ENCODE measurements at regions not wholly inside any gene's neighbourhood (a gene's known extent, or its start where the extent isn't known, plus 50 kb on each side); places are given as distances from the start of the nearest gene placed in this dataset.

- DNase-seq (ENCODE audit: low read depth), result no peak
Observed at GRCh38 chr1:109826930-109827349, 63.2 kb upstream of the EPS8L3 start.

GRCh38 chr1:109826446-109826845, 62.7 kb upstream of the EPS8L3 start:
- no peak for DNase-seq (ENCODE audit: low read depth)

DNA sequence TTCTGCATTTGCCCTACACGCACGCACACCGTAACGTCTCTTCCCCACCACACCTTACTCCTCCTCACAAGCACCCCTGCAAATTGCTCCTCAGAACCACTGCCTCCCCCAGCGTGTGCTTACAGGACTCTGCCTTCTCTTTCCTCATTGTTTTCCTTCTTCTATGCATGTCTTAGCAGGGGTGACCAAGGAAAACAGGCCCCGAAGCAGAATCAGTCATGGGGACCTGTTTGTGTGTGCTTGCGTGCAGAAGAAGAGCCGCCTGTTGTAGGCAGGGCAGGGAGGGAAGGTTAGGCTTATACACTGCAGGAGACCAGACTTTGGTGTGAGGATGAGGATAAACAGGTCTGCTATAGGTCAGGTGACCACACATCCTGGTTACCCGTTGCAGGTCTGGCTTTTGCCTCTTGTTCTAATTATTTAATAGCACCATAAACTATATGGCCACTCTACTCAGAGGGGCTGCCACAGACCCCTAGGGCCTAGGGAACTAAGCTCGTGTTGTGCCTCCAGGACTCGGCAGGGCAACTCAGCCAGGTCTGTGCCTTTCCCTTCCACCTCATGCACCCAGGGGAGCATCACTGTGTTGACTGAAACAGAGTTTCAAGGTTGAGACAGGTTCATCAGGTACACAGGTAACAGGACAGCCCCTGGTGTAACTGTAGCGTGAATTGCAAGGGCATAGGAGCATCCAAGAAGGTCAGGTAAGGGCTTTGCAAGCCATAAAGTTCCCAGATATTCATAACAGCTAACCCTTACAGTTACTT, 60.8 kb upstream of the EPS8L3 start:
- no peak for DNase-seq (ENCODE audit: low read depth)

DNA sequence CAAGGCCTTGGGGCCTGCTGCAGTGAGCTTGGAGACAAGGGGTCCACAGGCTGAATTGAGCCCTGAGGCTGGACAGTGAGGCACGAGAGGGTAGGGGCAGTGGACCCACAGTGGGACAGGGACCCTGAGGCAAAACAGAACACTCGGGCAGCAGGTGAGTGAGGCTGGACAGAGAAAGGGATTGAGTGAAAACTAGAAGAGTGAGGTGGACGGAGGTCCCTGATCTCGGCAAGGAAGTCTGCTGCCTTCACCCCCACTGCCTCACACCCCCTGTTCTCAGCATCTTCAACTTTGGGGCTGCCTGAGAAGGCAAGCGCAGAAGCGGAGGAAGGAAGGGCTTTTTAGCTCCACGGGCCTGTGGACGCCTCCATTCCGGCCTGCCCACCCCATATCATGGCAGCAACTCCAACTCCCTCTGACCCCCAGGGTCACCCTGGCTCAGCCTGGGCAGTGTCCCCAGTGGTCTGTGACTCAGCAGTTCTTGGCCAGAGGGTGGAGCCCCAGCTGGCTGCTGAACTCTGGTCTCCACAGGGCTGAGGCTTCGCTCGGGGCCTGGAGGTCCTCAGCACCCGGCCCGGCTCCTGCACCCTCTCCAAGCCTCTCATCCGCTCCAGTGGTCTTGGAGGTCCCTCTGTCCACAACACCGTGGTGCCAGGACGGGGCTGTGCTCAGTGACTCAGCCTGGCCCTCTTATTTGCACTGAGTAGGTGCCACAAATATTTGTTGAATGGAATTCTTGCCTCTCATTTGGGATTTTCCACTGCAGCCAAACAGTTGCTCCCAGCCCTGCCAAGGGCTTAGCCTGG, 60.0 kb upstream of the EPS8L3 start:
- DNase-seq (ENCODE audit: low read depth), result no peak

- DNase-seq (ENCODE audit: low read depth), result no peak
Observed at GRCh38 chr1:109822749-109823542, 59.2 kb upstream of the EPS8L3 start.

DNA sequence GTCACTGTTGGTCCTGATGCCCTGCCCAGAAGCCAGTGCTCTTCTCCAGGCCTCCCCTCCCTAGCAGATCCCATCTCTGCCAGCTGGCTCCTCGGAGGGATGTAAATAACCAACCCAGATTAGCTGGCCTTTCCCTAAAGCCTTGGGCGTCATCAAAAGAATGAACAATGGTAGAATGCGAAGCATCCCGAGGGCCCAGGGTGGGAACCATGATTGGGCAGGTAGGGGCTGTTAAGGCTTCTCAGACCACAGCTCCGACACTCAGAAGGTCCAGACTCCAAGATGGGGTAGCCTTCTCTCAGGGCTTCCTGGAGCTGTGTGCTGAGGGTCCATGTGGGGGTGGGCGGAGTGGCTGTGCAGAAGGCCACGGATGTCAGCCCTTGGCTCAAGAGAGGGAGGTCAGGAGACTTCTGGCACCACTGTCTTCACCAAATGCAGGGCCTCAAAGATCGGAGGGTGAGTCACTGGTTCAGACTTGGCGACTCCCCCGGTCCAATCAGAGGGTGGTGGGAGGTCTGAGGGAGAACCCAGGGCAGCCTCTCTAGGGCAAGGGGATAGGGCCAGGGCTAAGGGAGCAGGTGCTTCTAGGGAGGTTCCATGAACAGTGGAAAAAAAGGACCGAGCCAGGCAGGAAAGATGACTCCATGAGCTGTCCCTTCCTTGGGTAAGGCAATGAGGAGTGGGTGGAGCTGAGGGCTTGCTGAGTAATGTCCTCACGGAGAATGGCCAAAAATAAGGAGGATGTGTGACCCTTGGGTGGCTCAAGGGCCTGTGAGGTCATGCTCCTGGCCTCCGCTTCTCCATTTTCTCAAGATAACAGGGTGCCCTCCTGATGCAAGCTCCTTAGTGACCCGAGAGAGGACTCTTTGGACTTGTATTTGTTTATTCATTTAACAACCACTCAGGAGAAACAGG, 58.4 kb upstream of the EPS8L3 start:
- DNase-seq (ENCODE audit: low read depth), result no peak

DNA sequence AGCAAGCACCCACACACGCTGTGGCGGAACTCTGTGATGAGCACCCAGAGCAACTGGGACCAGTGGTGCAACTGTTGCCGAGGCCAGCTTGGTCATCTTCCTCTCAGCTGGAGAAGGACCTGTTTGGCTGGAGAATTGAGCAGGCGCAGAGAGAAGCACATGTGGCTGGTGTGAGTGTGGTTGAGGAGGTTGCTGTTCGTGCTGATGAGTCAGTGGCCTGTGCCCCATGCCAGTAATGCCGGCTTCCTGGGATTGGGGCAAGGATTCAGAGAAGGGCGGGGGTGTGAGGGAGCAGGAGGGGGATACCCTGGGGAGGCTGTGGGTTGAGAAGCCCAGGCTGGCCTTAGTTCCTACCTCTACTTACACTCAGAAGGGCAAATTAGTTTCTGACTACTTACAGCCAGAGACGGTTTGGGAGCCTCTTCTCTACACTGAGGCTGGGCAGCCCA, 57.5 kb upstream of the EPS8L3 start:
- DNase-seq (ENCODE audit: low read depth), result peak; percentile 77

DNA sequence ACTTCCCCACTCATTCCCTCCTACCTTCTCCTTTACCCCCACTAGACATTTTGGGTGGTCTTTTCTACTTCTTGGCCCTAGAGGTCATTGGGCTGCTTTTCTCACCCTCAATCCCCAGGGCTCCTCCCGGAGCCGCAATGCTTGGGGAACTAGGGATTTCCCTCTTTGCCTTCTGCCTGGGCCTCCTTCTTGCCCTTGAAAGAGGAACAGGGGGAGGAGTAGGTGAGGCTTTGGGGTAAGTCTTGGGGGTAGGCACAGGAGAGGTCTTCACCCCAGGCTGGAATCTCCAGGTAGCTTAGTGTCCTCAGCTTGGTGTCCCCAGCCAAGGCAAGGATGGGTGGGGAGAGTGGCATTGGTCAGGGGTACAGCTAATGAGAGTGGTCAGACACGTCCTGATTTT, 56.2 kb upstream of the EPS8L3 start:
- DNase-seq (ENCODE audit: low read depth), result no peak

DNA sequence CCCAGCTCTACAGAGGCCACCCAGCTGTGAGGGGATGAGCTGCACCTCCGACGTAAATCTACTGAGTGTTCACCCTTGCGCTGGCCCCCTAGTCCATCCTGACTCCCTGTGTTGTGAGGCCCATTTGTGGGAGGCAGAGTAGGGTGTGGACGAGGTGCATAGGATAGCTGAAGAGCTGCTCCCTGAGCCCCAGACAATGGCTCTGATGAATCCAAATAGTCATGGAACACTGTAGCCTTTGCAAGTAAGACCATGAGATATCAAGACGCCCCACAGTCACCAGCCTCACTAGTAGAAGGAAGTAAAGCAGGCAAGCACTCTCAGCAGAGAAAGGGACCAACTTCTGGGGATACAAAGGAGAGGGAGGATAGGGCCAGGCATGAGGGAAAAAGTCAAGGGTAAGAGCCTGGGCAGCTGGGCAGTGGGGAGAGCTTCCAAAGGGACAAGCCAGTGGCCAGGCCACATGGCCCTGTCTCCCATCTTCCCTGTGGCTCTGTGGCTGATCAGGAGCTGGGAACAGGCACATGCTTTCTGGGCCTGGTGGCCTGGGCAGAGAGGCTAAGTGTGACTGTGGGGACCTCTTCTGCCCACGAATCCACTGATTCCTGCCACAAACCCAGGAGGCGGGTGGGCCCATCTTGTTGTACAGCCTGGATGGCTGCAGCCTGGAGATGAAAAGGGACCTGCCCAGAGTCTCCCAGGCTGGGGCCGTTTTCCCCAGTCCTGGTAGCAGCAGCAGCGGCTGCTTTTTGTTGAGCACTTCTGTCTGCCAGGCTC, 55.5 kb upstream of the EPS8L3 start:
- DNase-seq (ENCODE audit: low read depth), result no peak

- DNase-seq (ENCODE audit: low read depth), result no peak
Observed at GRCh38 chr1:109818271-109818987, 54.7 kb upstream of the EPS8L3 start.

DNA sequence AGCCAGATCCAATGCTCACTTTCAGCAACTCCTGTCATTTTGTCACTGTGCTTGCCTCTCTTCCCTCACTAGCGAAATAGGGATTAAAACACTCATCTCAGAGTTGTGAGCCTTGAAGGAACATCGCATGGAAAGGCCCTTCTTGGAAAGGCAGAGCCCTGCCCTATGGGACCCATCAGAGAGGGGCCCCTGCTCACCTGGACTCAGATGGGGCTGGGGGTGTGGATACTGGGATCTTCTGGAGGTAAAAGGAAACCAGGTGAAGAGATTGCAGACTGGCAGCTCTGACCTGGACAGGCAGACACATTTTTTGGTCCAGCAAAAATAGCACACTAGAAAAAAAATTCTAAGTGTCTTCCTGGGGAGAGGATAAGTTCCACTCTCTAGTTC, 54.2 kb upstream of the EPS8L3 start:
- no peak for DNase-seq (ENCODE audit: low read depth)

GRCh38 chr1:109816975-109817535, 53.3 kb upstream of the EPS8L3 start:
- no peak for DNase-seq (ENCODE audit: low read depth)

GRCh38 chr1:109816175-109816811, 52.6 kb upstream of the EPS8L3 start:
- no peak for DNase-seq (ENCODE audit: low read depth)

DNA sequence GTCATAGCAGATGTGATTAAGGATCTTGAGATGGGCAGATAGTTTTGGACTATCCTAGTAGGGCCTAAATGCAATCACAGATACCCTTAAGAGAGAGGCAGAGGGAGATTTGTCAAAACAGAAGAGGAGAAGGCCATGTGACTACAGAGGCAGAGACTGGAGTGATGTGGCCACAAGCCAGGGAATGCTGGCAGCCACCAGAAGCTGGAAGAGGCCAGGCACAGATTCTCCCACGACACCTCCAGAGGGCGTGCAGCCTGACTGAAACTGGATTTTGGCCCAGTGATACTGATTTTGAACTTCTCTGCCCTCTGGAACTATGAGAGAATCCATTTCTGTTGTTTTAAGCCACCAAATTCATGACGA, 52.1 kb upstream of the EPS8L3 start:
- no peak for DNase-seq (ENCODE audit: low read depth)

DNA sequence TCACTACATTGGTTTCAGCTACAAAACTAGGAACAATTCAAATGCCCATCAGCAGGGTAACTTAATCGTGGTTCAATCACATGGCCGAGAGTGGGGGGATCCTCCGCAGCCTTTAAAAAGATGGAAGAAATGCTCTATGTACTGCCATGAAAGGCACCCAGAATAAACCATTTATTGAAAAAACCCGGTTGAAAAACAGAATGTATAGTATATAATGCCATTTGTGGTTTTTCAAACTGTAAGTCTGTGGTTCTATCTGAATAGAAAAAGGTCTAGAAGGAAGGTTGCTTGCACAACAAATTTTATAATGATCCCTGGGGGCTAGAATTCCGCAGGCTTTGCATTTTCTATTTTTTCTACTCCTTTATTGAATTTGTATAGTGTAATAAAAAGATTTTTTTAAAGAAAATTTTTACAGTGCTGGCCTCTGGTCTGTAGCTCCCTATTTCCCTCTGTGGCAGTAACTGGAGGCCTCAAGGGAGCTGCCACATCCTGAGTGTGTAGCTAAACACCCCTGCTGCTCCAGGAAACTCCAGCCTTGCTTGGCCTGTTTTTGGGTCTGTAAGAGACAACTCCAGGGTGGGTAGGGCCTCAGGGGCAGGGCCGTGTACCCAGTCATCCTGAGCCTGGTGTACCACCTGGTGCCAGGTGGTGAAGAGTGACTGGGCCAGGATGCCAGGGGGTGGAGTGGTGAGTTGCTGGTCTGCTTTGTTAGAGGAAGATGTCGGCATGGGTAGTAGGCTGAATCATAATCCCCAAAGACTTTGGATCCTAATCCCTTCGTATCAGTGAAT, 51.5 kb upstream of the EPS8L3 start:
- DNase-seq (ENCODE audit: low read depth), result no peak

DNA sequence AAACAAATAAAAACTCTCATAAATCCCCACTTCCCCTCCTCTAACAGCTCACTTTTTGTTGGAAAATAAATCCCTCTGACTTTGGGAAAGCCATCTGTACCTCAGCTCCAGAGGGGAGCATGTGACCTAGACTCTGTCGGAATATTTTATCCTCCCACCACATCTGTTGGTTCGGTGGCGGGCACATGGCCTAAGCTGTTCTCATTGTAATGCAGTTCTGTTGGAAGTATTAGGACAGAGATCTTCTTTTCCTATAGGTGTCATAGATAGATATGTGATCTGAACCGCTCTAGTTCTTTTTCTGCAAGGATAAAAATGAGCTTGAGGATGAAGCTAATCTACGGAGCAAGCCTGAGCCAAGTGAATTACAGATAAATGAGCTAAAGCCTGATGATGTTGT, 50.5 kb upstream of the EPS8L3 start:
- DNase-seq (ENCODE audit: low read depth), result no peak

All from HS-5 (cell line).